GM21390 (cell line): ENCODE measurements at regions not wholly inside any gene's neighbourhood (a gene's known extent, or its start where the extent isn't known, plus 50 kb on each side); places are given as distances from the start of the nearest gene placed in this dataset.

Source experiments
- ATAC-seq: cut with Tn5 transposase; IDR thresholded peaks from one replicate; pipeline ENCODE4 v1.9.1; 2021; ENCODE audit not compliant: unreplicated experiment

GRCh38 chr18:27763341-27763740 lies 413.6 kb downstream of the CDH2 start:
- no peak for ATAC-seq

DNA sequence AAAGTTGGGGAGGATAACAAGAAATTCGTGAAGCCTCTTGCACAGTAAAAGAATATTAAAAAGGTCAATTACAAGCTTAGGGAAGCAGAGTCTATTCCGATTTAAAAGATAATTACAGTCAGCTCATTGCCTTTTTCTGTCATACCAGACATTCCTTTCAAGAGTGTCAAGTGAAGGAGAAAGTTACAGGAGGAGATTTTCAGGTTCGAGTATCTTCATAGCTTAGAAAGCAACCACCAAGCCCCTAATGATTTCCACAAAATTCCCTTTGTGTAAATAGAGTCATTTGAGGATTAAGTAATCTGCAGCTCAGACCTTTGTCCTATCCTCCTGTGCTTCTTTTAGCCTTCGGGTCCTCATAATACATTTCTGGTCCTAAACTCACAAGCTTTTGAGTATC lies 414.9 kb downstream of the CDH2 start:
- no peak for ATAC-seq

GRCh38 chr18:27752944-27753343 lies 424.0 kb downstream of the CDH2 start:
- no peak for ATAC-seq

DNA sequence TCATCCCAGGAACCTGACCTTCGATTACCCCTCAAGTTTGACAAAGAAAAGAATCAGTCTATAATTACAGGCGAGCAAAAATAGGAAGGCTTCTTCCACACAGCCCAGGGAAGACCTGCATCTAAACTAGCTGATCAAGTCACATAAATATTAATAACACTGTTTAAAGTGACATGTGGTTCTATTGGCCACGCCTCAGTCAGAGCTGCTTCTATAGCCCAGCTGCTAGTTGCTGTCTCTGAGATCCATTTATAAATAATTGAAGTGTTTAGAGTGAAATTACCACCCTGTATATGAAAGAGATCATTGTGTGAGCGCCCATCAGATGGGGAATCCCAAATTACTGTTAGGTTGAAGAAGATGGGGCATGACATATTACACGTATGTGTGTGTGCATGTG lies 426.0 kb downstream of the CDH2 start:
- ATAC-seq, result no peak

DNA sequence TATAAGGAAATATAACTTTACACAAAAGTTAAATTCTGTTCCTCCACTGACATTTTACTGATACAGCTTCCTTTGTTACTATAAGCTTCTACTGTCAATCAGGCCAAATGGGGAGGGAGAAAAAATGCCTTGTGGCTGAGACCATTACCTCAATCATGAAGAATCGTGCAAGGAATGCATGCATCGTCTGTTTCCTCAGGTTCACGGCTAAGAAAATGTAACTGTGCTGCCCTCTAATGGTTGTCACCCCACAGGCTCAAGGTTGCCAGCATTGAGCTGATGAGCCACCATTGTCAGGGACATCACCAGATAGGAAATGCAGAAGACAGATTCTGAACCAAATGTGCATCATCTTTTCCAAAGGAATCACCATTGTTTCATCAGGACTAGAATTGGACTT lies 426.9 kb downstream of the CDH2 start:
- no peak for ATAC-seq

DNA sequence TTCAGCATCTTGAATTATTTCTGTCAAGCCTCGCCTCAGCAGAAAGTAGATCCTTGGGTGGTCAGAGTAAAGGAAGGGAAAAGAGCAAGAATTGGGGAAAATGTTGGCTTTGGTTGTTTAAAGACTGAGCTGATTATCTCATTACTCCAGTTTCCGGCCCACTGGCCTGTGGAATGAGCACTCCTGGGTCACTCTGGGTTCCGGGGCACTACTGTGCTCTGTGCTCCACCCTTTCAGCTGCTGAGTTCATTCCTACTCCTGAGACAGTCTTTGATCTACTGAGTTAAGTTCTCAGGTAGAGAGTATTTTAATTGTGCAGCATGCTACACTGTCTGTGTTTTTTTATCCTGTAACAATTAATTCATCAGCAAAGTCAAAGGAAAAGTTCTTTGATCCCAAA lies 427.7 kb downstream of the CDH2 start:
- ATAC-seq, result no peak

DNA sequence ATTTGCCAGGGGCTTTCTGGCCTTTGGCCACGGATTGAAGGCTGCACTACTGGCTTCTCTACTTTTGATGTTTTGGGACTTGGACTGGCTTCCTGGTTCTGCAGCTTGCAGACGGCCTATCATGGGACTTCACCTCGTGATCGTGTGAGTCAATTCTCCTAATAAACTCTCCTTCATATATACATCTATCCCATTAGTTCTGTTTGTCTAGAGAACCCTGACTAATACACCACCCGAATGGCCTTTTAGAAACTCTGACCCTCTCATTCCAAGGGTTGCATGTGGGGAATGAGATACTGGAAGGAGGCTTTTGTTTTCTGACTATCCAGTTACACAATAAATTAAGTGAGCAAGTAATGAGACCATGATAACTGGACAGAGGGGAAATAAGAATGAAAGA lies 430.7 kb downstream of the CDH2 start:
- no peak for ATAC-seq

GRCh38 chr18:27735117-27735516 lies 441.8 kb downstream of the CDH2 start:
- ATAC-seq, result no peak

GRCh38 chr18:27731211-27731610 lies 445.7 kb downstream of the CDH2 start:
- no peak for ATAC-seq

DNA sequence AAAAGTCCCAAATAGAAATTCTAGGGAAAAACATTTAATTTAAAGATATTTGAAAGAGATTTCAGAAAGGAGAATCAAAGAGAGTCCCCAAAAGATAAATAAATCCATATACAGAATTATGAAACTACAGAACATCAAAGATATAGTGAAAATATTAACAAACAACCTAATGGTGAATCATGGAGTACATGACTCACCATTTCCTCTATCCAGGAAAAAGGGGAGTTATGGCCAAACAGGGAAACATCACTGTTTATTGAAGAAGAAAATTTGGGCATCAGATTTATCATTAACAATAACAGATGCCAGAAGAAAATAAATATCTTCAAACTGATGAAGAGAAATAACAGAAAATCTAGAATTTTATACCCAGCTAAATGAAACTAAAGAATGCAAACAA lies 448.3 kb downstream of the CDH2 start:
- no peak for ATAC-seq

DNA sequence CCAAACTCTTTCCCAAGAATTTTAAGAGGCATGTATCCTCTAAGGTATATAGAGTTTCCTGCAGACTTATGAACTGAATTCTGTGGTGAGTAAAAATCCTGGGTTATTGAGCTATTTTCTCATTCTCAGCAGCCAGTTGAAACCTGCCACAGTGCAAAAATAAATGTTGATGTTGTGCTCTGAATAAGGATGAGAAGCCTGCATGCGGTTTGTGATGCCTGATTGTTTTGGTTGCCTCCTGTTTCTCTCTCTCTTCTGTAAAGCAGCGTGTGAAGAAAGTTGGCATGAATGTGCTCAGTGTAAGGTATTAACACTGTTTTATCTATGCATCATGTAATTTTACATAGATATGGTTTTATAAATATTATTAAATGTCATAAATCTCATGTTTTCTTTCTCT lies 452.6 kb downstream of the CDH2 start:
- no peak for ATAC-seq

DNA sequence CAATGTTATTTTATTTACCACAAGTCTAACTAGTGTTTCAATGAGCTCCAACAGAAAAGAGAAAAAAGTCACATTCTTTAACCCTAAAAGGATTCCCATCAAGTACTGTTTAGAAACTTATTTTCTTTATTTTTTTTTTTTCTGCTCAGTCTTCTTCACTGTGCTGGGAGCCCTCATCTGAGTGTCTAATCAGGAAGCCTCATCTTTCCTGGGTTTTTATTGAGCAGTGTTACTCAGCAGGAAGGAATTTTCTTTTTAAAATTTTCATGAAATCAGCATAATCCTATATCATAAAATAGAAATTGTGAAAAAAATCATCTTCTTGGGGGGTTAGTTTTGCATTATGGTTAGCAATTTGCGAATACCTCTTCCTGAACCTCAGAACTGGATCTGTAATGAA lies 453.8 kb downstream of the CDH2 start:
- no peak for ATAC-seq

DNA sequence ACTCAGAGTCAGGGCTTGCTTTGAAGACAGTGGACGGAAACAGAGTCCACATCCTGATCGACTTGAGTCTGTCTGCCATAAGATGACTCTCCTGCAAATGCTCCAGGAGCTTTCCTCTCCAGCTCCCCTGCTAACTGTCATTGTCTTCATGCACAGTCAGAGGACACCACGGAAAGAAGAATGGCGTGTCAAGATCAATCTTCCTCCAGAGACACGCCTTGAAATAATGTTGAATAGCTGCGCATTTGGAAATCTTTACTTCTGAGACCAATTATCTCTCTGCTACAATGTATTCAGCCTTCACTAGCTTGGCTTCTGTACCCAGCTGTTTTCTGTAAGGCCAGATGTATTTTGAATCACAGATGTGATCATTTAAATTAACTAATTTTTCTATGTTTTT lies 457.2 kb downstream of the CDH2 start:
- no peak for ATAC-seq

DNA sequence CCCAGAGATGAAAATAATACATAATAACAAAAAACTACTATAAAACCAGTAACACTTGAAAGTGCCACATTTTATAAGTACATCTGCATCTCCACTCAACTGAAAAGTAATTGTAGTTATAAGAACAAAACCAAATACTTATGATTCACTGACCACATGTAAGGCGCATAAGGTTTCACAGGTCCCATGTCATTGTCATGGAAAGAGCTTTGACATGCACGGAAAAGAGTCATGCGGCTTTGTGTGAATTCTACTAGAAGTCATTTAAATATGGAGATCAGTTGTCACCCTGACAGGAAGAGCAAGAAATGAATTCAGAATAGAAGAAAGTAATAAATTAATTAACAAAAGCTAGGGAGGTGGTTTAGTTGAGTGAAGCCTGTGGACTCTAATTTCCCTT lies 459.1 kb downstream of the CDH2 start:
- ATAC-seq, result no peak

DNA sequence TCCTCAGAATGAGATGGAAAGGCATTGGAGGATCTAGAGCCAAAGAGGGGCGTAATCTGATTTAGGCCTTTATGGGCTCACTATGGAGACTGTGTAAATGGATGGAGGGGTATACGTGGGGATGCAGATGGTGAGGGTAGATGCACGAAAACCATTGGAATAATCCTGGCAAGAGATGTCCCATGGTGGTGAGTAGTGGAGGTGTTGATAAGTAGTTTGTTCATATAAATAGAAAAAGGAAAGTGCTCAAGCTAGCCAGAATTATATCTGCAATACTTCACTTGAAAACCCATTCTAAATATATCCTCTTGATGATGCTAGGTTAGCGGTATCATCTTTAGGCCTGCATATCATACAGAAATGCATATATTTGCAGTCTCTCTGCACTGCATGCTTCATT lies 459.7 kb downstream of the CDH2 start:
- no peak for ATAC-seq

- no peak for ATAC-seq
Observed at GRCh38 chr18:27715751-27716150, 461.2 kb downstream of the CDH2 start.

GRCh38 chr18:27713738-27714095 lies 463.2 kb downstream of the CDH2 start:
- ATAC-seq, result no peak

- ATAC-seq, result no peak
Observed at GRCh38 chr18:27713037-27713737, 463.7 kb downstream of the CDH2 start.

DNA sequence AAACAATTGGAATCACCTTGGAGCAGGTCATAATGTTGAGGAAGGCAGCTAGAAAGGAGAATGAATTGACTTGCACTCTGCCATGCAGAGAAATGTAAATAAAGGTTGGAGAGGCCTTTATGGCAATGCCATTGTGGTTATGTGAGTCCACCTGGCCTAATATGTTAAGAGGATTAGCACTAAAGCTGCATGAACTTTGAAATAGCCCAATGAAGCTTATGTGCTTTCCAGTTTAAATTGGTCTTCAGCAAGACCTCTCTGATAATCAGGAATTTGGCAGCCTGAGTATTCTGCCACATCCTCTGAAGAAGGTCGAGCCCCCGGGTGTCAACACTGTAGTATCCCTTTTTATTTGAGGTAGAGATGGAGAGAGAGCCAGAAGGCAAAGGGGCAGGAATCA lies 464.9 kb downstream of the CDH2 start:
- ATAC-seq, result no peak

DNA sequence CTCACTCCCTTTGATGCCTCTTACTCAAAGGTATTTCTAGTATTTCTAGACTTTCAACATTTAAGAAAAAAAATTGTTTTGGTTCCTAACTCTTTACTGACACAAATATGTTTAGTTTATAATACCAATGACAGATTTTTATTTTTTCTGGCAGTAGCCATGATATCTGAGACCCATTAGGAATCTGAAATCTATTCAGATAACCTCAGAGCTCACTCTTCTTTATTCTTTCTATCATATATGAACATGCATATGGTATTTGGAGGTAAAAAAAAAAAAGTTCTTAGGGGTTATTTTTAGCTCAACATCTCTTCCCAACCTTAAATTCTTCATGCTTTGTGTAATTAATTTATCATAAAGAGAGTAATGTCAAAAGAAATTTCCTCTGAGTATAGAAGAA lies 465.5 kb downstream of the CDH2 start:
- no peak for ATAC-seq

DNA sequence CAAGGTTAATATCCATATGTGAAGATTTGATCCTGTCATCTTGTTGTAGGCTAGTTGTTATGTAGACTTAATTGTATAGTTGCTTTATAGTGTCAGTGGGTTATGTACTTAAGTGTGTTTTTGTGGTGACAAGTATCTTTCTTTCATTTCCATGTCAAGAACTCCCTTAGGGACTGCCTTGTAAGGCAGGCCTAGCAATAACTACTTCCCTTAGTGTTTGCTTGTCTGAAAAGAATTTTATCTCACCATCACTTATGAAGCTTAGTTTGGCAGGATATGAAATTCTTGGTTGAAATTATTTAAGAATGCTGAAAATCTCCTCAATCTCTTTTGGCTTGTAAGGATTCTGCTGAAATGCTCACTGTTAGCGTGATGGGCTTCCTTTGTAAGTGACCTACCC lies 467.6 kb downstream of the CDH2 start:
- ATAC-seq, result no peak

DNA sequence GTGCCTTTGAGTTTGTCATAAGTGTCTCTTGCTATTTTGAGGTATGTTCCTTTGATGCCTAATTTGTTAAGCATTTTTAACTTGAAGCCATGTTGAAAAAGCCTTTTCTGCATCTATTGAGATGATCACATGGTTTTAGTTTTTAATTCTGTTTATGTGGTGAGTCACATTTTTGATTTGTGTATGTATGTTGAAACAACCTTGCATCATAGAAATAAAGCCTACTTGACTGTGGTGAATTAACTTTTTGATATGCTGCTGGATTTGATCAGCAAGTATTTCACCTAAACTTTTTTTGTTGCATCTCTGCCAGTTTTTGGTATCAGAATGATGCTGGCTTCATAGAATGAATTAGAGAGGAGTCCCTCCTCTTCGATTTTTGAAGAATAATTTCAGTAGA lies 469.7 kb downstream of the CDH2 start:
- no peak for ATAC-seq

DNA sequence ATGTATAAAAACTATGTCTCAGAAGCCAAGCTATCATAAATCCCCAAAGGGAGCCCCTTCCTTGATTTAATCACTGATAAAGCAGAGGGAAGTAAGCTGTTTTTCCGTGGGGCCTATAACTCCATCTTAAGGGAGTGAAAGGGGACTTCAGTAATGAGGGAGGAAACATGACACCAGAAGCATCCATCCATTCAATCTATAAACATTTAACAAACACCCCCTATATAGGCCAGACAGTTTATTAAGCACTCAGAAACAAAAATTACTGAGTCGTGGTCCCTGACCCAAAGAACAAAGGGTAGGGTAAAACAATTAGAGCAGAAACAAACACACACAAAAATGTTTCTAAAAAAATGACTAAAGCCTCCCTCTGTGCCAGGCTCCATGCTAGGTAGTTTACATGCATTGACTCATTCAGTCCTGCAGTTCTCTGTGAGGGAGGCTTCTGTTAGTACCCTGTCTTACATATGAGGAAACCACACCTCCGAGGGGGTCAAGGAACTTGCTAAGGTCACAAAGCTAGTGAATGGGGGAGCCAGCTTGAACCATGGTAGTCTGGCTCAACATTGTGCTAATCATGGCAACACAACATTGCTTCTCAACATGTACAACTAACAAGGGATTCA lies 472.1 kb downstream of the CDH2 start:
- no peak for ATAC-seq
